HUDEP-2 (cell line): ENCODE measurements at regions not wholly inside any gene's neighbourhood (a gene's known extent, or its start where the extent isn't known, plus 50 kb on each side); places are given as distances from the start of the nearest gene placed in this dataset.
"Not testable (repeated sequence)": the region's sequence is repeated elsewhere in the genome, so short reads cannot be mapped to it uniquely, and the experiment has no call there.

ENCODE experiments used
- DNase-seq, 76 experiments: peaks; one replicate each; lab custom pipeline; 2025; ENCODE audit not compliant: unreplicated experiment in 76 of 76; lab: John Stamatoyannopoulos, UW

- DNase-seq: no peak
Observed at GRCh38 chr11:88061111-88061510, 114.1 kb downstream of the RAB38 start.

GRCh38 chr11:88059326-88059725, 115.9 kb downstream of the RAB38 start:
- no peak for DNase-seq

DNA sequence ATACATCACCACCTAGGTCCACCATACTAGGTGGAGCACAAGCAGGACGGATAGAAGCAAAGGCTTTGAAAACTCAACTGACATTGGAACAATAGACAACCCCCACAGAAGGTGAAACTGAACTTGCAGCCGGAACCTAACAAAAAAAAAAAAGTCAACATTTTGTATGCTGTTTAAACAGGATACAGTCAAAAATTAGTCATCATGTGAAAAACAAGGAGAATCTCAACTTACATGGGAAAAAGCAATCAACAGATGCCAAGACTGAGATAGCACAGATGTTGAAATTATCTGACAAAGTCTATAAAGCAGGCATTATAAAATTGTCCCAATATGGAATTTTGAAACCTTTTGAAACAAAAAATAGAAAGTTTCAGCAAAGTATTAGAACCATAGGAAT, 123.8 kb downstream of the RAB38 start:
- DNase-seq: no peak

DNA sequence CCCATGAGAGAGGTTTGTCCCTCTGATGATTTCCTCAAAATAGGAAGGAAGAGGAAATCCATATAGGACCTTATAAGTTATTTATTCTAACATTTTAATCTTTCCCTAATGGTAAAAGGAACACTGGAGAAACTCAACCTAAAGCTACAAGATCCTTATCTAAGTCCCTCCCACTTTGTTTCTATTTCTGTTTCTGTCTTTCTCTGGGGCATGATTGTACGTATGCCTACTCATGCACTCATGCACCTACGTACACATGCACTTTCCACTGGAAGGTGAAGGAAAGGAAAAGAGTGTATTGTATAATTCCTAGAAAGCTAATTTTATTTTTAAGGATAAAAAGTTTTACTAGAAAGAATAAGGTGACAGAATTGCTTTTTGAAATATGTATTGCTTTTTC, 125.0 kb downstream of the RAB38 start:
- no peak for DNase-seq

DNA sequence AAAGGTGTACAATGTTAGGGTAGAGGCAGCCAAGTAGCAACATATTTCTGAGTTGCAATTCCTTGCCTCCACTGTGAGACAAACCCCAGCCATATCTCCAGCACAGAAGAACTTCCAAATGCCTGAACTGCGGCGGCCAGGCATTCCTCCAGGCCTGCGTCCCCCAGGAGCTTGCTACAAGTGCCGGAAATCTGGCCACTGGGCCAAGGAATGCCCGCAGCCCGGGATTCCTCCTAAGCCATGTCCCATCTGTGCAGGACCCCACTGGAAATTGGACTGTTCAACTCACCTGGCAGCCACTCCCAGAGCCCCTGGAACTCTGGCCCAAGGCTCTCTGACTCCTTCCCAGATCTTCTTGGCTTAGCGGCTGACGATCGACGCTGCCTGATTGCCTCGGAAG, 130.0 kb downstream of the RAB38 start:
- DNase-seq: not testable (repeated sequence)

GRCh38 chr11:88044658-88045057, 130.6 kb downstream of the RAB38 start:
- not testable (repeated sequence) for DNase-seq

DNA sequence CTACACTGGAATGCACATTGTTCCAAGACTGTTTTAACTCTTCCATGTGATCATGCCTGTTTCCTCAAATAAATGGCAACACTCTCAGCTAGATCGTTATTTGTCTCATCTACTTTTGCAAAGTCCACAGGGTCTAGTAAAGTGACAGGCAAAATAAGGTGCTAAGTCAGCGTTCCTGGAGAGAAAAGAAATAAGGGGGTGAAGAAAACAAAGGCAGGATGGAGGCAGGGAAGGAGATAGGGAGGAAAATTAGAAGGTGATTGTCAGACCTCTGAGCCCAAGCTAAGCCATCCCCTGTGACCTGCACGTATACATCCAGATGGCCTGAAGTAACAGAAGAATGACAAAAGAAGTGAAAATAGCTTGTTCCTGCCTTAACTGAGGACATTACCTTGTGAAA, 132.1 kb downstream of the RAB38 start:
- no peak for DNase-seq

DNA sequence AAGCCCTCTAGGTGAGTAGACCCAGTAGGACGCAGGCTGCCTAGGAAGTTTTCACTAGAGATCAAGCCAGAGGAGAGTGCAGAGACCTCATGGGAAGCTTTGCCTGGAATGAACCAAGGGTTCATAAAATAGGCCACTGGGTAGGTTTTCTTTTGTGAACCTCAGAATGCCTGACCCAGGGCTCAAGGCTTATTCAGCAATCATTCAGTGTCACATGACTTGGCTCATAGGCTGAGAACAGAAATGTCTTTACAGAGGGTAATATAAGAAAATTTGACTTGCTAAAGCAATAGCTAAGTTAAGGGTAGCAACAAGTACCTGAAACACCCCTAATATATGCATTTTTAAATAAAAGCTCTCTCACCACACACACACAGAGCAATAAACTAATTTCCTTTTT, 132.6 kb downstream of the RAB38 start:
- DNase-seq: no peak

GRCh38 chr11:88042238-88042637, 133.0 kb downstream of the RAB38 start:
- DNase-seq: no peak

GRCh38 chr11:88041679-88042078, 133.6 kb downstream of the RAB38 start:
- no peak for DNase-seq

GRCh38 chr11:88040148-88040496, 135.1 kb downstream of the RAB38 start:
- DNase-seq: no peak

DNA sequence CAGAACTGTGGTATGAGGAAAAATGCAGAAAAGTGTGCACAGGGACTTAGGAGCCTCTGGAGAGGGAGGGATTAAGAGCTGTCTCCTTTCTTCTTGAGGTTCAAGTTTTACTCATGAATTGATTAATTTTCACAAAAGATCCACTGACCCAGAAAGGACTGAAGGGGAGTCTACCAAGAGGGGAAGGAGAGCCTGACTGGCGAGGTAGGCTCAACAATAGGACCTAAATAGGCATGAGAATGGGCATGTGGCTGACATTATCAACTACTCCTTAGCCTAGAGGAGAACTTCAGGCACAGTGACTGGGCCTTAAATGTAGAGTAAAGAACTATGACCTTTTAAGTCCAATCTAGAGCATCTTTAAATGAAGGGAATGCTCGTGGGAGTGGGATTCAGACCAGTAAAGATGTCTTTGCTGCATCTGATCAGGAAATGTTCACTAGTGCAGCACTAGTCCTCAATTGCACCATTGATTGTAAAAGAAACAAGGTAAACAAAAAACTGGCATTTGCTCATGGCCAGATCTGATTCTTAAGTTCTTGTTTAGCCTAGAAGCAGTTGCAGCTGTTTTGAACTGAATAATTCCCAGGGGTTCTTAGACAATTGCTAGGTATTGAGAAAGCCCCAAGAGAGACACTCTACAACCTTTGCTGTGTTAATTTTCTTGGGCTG, 135.6 kb downstream of the RAB38 start:
- DNase-seq: no peak

DNA sequence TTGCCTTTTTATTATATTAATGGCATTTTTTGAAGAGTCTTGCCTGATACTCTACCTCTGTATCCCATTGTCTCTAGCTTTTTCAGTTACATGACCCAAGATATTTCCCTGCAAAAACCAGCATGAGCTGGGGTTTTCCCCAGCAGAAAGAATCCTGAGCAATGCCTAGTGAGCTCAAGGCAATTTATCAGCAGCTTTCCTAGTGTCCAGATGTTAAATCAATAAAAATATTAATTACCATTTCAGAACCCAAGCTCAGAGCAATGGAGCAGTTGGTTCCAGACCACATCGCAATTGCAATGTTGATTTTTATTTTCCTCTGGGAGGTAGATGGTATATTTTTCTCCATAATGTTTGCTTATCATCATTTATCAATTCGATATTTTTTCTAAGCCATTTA, 137.2 kb downstream of the RAB38 start:
- DNase-seq: no peak

DNA sequence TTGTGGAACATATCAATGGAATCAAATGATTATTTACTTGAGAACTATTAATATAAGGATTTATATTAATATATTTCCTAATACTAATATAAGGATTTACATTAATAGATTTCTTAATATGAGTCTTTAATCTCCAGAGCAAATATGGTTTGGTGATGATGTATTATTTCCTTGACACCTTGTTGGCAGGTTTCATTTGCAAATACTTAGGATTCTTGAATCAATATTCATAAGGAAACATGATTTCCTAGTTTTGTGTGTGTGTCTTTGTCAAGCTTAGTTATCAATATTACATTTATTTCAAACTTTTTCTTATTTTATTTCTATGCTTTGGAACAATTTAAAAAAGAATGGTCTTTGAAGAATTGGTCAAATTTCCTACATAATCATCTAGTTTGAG, 138.5 kb downstream of the RAB38 start:
- DNase-seq: no peak

GRCh38 chr11:88035271-88035670, 140.0 kb downstream of the RAB38 start:
- no peak for DNase-seq

DNA sequence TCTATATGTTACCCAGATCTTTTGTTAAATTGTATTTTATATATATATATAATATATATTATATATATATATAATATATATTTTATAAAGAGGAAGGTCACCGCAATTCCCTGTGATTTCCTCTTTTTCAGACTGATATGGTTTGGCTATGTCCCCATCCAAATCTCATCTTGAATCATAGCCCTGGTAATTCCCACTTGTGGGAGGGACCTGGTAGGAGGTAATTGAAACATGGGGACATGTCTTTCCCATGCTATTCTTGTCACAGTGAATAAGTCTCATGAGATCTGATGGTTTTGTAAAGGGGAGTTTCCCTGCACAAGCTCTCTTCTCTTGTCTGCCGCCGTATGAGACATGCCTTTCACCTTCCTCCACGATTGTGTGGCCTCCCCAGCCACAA, 157.6 kb downstream of the RAB38 start:
- DNase-seq: no peak

GRCh38 chr11:88016392-88017170, 158.7 kb downstream of the RAB38 start:
- DNase-seq: peak in 57 of 76 experiments; percentile 1 to 67 (median 20)

DNA sequence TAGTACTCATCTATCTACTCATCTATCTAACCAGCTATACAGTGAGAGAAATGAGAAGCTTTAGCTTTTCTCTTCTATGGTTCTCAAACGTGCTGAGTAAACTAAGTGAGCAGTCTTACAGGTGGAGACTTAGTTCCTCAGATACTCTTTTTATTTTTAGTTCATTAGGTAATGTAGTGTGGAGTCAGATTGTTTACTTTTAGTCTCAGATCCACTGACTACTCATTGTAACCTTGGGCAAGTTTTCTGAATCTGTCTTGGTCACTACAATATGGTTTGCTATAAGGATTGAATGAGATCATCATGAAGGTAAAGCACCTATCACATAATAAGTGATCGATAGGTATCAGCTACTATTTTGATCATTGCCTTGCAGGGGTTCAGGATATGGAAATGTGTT, 160.1 kb downstream of the RAB38 start:
- no peak for DNase-seq

- DNase-seq: no peak
Observed at GRCh38 chr11:88013508-88014065, 161.7 kb downstream of the RAB38 start.

DNA sequence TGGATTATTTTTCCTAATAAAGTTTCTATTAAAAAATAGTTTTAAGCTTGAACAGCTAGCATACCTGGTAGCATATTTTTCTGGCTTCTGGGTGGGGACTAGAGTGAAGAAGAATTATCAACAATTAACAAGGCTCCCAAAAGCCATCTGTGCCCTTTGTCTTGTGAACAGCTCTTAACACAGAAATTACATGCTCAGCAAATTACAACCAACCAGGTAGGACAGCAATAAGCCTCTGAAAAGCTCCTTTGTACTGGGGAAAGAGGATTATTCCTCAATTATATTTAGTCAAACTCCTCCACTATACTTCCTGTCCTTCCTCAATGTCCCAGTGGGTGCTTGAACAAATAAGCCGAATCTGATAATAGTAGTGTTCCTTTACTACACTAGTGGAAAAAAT, 162.8 kb downstream of the RAB38 start:
- no peak for DNase-seq

DNA sequence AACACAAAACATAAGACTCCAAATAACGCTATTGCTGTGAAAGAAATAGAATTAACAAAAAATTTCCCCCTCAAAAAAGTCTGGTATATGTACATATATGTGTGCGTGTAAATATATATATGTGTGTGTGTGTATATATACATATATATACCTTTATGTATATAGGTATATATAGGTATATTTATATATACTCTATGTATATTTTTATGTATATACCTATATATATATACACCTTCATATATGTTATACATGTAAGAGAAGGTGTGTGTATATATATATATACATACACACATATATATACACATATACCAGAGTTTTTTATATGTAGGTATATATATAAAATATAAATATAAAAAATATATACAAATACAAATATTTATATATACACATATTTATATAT, 199.2 kb downstream of the RAB38 start:
- no peak for DNase-seq

DNA sequence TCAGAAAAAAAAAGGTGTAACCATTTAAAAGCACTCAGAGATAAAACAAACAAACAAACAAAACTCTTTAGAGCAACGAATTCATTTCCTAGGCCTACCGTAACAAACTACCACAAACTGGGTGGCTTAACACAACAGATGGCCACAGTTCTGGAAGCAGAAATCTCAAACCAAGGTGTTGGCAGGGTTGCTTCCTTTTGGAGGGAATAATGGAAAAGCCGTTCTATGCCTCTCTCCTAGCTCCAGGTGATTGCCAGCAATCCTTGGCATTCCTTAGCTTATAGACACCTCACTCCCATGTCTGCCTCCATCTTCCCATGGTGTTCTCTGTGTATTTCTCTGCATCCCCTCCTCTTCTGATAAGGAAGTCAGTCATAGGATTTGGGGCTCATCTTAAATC, 200.4 kb downstream of the RAB38 start:
- DNase-seq: no peak
